CD4-positive, alpha-beta memory T cell (primary cell): ENCODE measurements at regions not wholly inside any gene's neighbourhood (a gene's known extent, or its start where the extent isn't known, plus 50 kb on each side); places are given as distances from the start of the nearest gene placed in this dataset.
A peak's percentile ranks its signal among the peaks of the same experiment; 100 is the strongest.

Source experiments
- CTCF ChIA-PET: fragments of 350-600 bp; sonication (Branson Sonifier 250); formaldehyde crosslinking; loops from one replicate; lab custom pipeline; 2021; ENCODE audit warnings: inconsistent platforms; ENCODE audit not compliant: partially characterized antibody; lab: Charles Lee
- POLR2A ChIA-PET: fragments of 350-600 bp; sonication (Branson Sonifier 250); formaldehyde crosslinking; loops from one replicate; lab custom pipeline; 2021; ENCODE audit not compliant: partially characterized antibody; lab: Charles Lee
- DNase-seq, 5 donors: peaks; one replicate each; pipeline versions ENCODE4 v3.0.0 to v3.0.0-alpha.2; 2020 to 2022; ENCODE audit warnings: mixed read lengths in 1 of 5
- H3K27ac ChIP-seq: one replicate; pipeline ENCODE4 v1.7.0; 2013; ENCODE audit warnings: low read depth, low read length
- H3K27me3 ChIP-seq: 2 replicates; pipeline ENCODE4 v1.7.0; 2013; ENCODE audit warnings: mild to moderate bottlenecking, low read length, moderate library complexity; ENCODE audit not compliant: insufficient read depth
- H3K36me3 ChIP-seq: 2 replicates; pipeline ENCODE4 v1.7.0; 2013; ENCODE audit warnings: mild to moderate bottlenecking, low read length, moderate library complexity; ENCODE audit not compliant: insufficient read depth
- H3K4me1 ChIP-seq: 2 replicates; pipeline ENCODE4 v1.7.0; 2013; ENCODE audit warnings: mild to moderate bottlenecking, low read length, moderate library complexity; ENCODE audit not compliant: insufficient read depth
- H3K4me3 ChIP-seq, 2 donors: one replicate each; pipeline ENCODE4 v1.7.0; 2013; ENCODE audit warnings: low read length in 2 of 2, mild to moderate bottlenecking in 1 of 2
- H3K9me3 ChIP-seq, 2 donors: one replicate each; pipeline ENCODE4 v1.7.0; 2013; ENCODE audit warnings: low read length in 2 of 2, control low read depth in 1 of 2; ENCODE audit not compliant: control insufficient read depth in 1 of 2
- H3K27ac Mint-ChIP-seq, 7 donors: one replicate each; pipeline ENCODE4 v1.8.0; 2020 to 2021; ENCODE audit warnings: mixed read lengths in 7 of 7, mild to moderate bottlenecking in 6 of 7, inconsistent platforms in 3 of 7, moderate library complexity in 3 of 7
- H3K27me3 Mint-ChIP-seq, 2 donors: one replicate each; pipeline ENCODE4 v1.8.0; 2020 to 2021; ENCODE audit warnings: mixed read lengths in 2 of 2
- H3K36me3 Mint-ChIP-seq, 2 donors: one replicate each; pipeline ENCODE4 v1.8.0; 2020 to 2021; ENCODE audit warnings: mixed read lengths in 2 of 2, inconsistent platforms in 1 of 2, mild to moderate bottlenecking in 1 of 2
- H3K4me1 Mint-ChIP-seq, 4 donors: one replicate each; pipeline ENCODE4 v1.8.0; 2020 to 2021; ENCODE audit warnings: mixed read lengths in 4 of 4, mild to moderate bottlenecking in 1 of 4
- H3K4me3 Mint-ChIP-seq, 8 donors: one replicate each; pipeline ENCODE4 v1.8.0; 2020 to 2021; ENCODE audit warnings: mixed read lengths in 8 of 8, mild to moderate bottlenecking in 7 of 8, moderate library complexity in 6 of 8, inconsistent platforms in 3 of 8
- H3K9me3 Mint-ChIP-seq, 8 donors: one replicate each; pipeline ENCODE4 v1.8.0; 2020 to 2021; ENCODE audit warnings: mixed read lengths in 8 of 8, mild to moderate bottlenecking in 5 of 8, inconsistent platforms in 3 of 8, moderate library complexity in 1 of 8
- intact Hi-C: fragments of 100-400 bp; cut with micrococcal nuclease; formaldehyde crosslinking; loops from one replicate; pipeline ENCODE4 v1.15.1; 2023

DNA sequence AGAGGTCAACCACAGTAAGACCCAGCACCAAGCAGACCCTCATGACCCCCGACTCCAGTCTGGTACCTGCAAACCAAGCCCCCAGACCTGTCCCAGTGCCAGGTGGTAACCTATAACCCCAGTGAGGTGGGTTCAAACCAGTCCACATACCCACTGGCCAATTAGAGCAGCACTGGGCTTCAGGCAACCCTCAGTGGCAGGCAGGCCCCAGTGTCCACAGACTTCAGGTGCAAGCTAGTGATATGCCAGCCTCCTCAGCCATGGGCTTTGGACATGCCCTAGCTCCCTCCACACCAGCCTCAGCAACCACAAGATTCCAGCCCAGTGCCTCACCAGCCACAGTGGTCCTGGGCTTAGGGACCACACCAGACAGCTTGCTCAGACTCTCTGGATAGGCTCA, 276.6 kb downstream of the DTWD2 start:
- Mint-ChIP-seq H3K36me3 (no peaks in the 10 kb centered on the region), H3K27me3 (no peaks in the 10 kb centered on the region), H3K4me1 (no peaks in the 10 kb centered on the region), H3K9me3 (peaks cover 0 to 42% (median 26%) of the 10 kb centered on the region in 8 donors), H3K27ac (no peak overlapping the region), H3K4me3 (no peak overlapping the region)
- H3K36me3 ChIP-seq, result no peaks in the 10 kb centered on the region
- no peak overlapping the region for H3K4me3 ChIP-seq
- intact Hi-C loops, result no loop called here
- peaks cover 0 to 8% of the 10 kb centered on the region in 2 donors for H3K9me3 ChIP-seq
- H3K27ac ChIP-seq, result no peak overlapping the region
- no peaks in the 10 kb centered on the region for H3K4me1 ChIP-seq
- POLR2A ChIA-PET, result no interaction called here
- DNase-seq, result peak in 1 of 5 donors; percentile 33
- no peaks in the 10 kb centered on the region for H3K27me3 ChIP-seq
- CTCF ChIA-PET, result no interaction called here

DNA sequence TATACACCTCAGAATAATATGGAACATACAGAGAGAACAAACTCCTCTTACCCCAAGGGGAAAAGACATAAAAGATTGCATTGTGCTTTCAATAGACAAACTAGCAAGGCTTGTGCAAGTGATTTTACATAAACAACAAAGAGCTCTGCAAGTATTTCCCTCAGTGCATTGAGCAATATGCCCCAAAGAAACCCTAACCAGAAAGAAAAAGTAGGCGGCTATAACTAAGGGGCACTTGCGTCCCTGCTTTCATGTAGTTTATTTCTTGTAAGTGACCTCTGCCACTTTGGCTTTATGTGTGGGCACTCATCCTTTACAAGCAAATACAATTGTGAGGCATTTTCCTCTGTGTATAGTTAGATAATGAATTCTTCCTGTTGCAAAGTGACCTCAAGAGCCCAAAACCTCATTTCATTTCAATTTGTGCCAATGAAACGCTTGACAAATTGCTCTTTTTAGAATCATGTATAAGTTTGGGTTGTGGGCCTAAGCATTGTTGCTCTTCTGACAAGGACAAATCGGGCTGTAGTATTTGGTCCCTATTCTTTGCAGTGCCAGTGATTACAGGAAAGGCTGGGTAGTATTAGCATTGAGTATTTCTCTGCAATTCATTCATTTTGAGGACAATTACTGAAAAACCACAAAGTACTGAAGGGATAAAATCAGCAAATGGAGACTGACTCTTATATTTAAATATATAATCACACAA, 282.2 kb downstream of the DTWD2 start:
- Mint-ChIP-seq H3K4me1 (no peaks in the 10 kb centered on the region), H3K9me3 (peaks cover 0 to 40% (median 27%) of the 10 kb centered on the region in 8 donors), H3K4me3 (no peak overlapping the region), H3K27ac (no peak overlapping the region), H3K27me3 (no peaks in the 10 kb centered on the region), H3K36me3 (no peaks in the 10 kb centered on the region)
- intact Hi-C loops, result no loop called here
- no peak overlapping the region for H3K27ac ChIP-seq
- no peaks in the 10 kb centered on the region for H3K9me3 ChIP-seq
- H3K4me1 ChIP-seq, result no peaks in the 10 kb centered on the region
- CTCF ChIA-PET, result no interaction called here
- DNase-seq, result no peak
- POLR2A ChIA-PET, result no interaction called here
- no peaks in the 10 kb centered on the region for H3K27me3 ChIP-seq
- no peak overlapping the region for H3K4me3 ChIP-seq
- H3K36me3 ChIP-seq, result no peaks in the 10 kb centered on the region

DNA sequence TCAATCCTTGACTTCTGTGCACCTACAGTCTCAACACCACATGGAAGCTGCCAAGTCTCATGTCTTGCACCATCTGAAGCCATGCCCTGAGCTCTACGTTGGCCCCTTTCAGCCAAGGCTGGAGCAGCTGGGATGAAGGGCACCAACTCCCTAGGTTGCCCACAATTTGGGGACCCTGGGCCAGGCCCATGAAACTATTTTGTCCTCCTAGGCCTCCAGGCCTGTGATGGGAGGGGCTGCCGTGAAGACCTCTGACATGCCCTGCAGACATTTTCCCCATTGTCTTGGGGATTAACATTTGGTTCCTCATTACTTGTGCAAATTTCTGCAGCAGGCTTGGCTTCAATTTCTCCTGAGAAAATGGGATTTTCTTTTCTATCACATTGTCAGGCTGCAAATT, 285.1 kb downstream of the DTWD2 start:
- Histone ChIP-seq H3K4me3 (no peak overlapping the region), H3K27ac (no peak overlapping the region), H3K4me1 (no peaks in the 10 kb centered on the region), H3K36me3 (no peaks in the 10 kb centered on the region), H3K9me3 (no peaks in the 10 kb centered on the region), H3K27me3 (no peaks in the 10 kb centered on the region)
- Mint-ChIP-seq H3K4me1 (no peaks in the 10 kb centered on the region), H3K9me3 (peaks cover 0 to 29% (median 24%) of the 10 kb centered on the region in 8 donors), H3K27me3 (no peaks in the 10 kb centered on the region), H3K36me3 (no peaks in the 10 kb centered on the region), H3K27ac (no peak overlapping the region), H3K4me3 (no peak overlapping the region)
- intact Hi-C loops, result no loop called here
- ChIA-PET CTCF (no interaction called here), POLR2A (no interaction called here)
- no peak for DNase-seq

DNA sequence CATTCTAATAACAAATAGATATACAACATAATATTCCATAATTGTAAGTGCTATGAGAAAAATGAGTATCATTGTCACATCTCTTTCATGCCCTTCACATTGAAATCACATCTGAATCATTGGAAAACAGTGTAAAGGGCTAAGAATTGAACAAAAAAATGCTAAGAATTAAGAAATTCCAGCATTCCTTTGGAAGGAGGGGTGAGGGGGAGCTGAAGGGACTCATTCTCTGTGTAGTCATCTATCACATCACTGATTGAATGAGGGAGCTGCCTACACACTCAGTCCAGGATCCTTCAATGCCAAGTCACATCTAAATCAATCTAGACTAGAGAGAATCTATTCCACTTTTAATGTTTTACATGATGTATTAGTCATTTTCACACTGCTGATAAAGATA, 286.6 kb downstream of the DTWD2 start:
- no peaks in the 10 kb centered on the region for H3K36me3 Mint-ChIP-seq
- no peak overlapping the region for H3K27ac ChIP-seq
- intact Hi-C loops, result no loop called here
- H3K9me3 Mint-ChIP-seq, result peaks cover 0 to 29% (median 24%) of the 10 kb centered on the region in 8 donors
- no peak overlapping the region for H3K4me3 Mint-ChIP-seq
- no peaks in the 10 kb centered on the region for H3K36me3 ChIP-seq
- no peaks in the 10 kb centered on the region for H3K27me3 ChIP-seq
- POLR2A ChIA-PET, result no interaction called here
- H3K4me1 Mint-ChIP-seq, result no peaks in the 10 kb centered on the region
- no peaks in the 10 kb centered on the region for H3K9me3 ChIP-seq
- H3K4me3 ChIP-seq, result no peak overlapping the region
- no peaks in the 10 kb centered on the region for H3K27me3 Mint-ChIP-seq
- DNase-seq, result no peak
- H3K27ac Mint-ChIP-seq, result no peak overlapping the region
- CTCF ChIA-PET, result no interaction called here
- H3K4me1 ChIP-seq, result no peaks in the 10 kb centered on the region

DNA sequence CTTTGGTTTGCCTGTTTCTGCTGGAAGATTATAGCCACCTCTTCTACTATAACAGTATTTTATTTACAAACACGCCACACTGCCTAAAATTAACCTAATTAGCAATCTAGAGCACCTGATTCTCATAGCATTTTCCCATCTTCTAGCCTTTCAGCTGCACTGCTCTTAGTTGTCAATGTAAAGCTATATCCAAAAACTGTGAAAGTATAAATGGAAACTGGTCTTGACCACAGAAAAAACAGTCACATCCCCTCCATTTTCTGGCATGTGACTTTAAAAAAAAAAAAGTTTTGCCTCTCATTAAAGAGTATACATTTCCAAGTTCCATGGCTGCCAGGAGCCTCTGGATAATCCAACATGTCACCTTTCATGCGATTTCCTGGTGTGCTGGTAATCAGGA, 287.8 kb downstream of the DTWD2 start:
- Mint-ChIP-seq H3K9me3 (peaks cover 0 to 29% (median 24%) of the 10 kb centered on the region in 8 donors), H3K27me3 (no peaks in the 10 kb centered on the region), H3K4me1 (no peaks in the 10 kb centered on the region), H3K4me3 (no peak overlapping the region), H3K27ac (no peak overlapping the region), H3K36me3 (no peaks in the 10 kb centered on the region)
- no peaks in the 10 kb centered on the region for H3K4me1 ChIP-seq
- CTCF ChIA-PET, result no interaction called here
- no peak overlapping the region for H3K27ac ChIP-seq
- POLR2A ChIA-PET, result no interaction called here
- intact Hi-C loops, result no loop called here
- no peak for DNase-seq
- H3K4me3 ChIP-seq, result no peak overlapping the region
- no peaks in the 10 kb centered on the region for H3K36me3 ChIP-seq
- H3K27me3 ChIP-seq, result no peaks in the 10 kb centered on the region
- H3K9me3 ChIP-seq, result no peaks in the 10 kb centered on the region

DNA sequence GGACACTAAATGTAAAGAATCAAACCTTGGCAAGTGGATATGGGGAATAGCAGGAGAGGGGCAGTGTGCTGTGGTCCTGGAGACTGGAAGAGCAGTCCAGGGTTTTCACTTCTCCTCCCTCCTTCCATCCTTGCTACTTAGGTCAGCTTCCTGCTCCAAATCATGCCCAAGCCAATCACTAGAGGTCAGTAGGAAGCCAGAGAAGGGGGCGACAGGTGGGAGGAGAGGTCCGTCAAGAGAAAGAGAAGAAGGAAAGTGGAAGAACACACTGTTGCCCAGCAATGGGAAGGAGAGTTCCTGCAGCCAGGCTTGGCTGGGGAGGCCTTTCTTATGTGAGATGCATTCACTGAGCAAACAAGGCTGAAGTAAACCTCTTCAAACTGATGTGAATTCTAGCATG, 289.6 kb downstream of the DTWD2 start:
- H3K4me1 Mint-ChIP-seq, result no peaks in the 10 kb centered on the region
- H3K36me3 ChIP-seq, result no peaks in the 10 kb centered on the region
- no peak overlapping the region for H3K27ac ChIP-seq
- DNase-seq, result no peak
- H3K9me3 Mint-ChIP-seq, result peaks cover 0 to 17% (median 14%) of the 10 kb centered on the region in 8 donors
- H3K27ac Mint-ChIP-seq, result no peak overlapping the region
- no peaks in the 10 kb centered on the region for H3K27me3 Mint-ChIP-seq
- H3K36me3 Mint-ChIP-seq, result no peaks in the 10 kb centered on the region
- H3K27me3 ChIP-seq, result no peaks in the 10 kb centered on the region
- no peak overlapping the region for H3K4me3 ChIP-seq
- POLR2A ChIA-PET, result no interaction called here
- no peaks in the 10 kb centered on the region for H3K9me3 ChIP-seq
- H3K4me1 ChIP-seq, result no peaks in the 10 kb centered on the region
- no peak overlapping the region for H3K4me3 Mint-ChIP-seq
- intact Hi-C loops, result no loop called here
- CTCF ChIA-PET, result no interaction called here

DNA sequence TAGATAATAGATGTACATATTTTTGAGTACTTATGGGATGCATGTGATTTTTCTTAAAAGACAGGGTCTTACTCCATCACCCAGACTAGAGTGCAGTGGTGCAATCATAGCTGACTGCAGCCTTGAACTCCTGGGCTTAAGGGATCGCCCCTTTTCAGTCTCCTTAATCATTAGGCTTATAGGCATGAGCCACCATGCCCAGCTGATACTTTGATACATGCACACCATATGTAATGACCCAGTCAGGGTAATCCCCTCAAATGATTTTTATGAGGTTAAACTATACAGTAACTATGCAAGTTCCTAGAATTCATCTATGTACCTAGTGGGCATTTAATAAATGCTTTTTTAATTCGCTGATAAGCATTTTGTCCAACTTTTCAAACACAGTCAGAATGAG, 292.3 kb downstream of the DTWD2 start:
- Histone ChIP-seq H3K4me1 (no peaks in the 10 kb centered on the region), H3K36me3 (no peaks in the 10 kb centered on the region), H3K9me3 (no peaks in the 10 kb centered on the region), H3K27ac (no peak overlapping the region), H3K4me3 (no peak overlapping the region), H3K27me3 (no peaks in the 10 kb centered on the region)
- Mint-ChIP-seq H3K36me3 (no peaks in the 10 kb centered on the region), H3K27me3 (no peaks in the 10 kb centered on the region), H3K27ac (no peak overlapping the region), H3K4me1 (no peaks in the 10 kb centered on the region), H3K4me3 (no peak overlapping the region), H3K9me3 (peaks cover 0 to 1% (median 0%) of the 10 kb centered on the region in 8 donors)
- POLR2A ChIA-PET, result no interaction called here
- CTCF ChIA-PET, result no interaction called here
- intact Hi-C loops, result no loop called here
- no peak for DNase-seq
